GM12892 (cell line): ENCODE measurements at regions not wholly inside any gene's neighbourhood (a gene's known extent, or its start where the extent isn't known, plus 50 kb on each side); places are given as distances from the start of the nearest gene placed in this dataset.

ENCODE experiments used
- DNase-seq: peaks from one replicate; pipeline ENCODE4 v3.0.0; 2011; ENCODE audit not compliant: insufficient read length
- FAIRE-seq: peaks from 2 replicates; lab custom pipeline; 2011; peaks lifted over from hg19 to GRCh38; lab: Jason Lieb, UNC
- POLR2A ChIP-seq: IDR thresholded peaks from 2 replicates; pipeline ENCODE4 v1.6.1; 2011; ENCODE audit warnings: low read depth, low read length, control low read depth
- POLR2AphosphoS5 ChIP-seq: IDR thresholded peaks from 2 replicates; pipeline ENCODE4 v1.6.1; 2011; ENCODE audit warnings: low read depth, low read length, control low read depth
- TAF1 ChIP-seq: IDR thresholded peaks from 2 replicates; pipeline ENCODE4 v1.6.1; 2011; ENCODE audit warnings: low read depth, mild to moderate bottlenecking, control low read depth, low read length, borderline replicate concordance

DNA sequence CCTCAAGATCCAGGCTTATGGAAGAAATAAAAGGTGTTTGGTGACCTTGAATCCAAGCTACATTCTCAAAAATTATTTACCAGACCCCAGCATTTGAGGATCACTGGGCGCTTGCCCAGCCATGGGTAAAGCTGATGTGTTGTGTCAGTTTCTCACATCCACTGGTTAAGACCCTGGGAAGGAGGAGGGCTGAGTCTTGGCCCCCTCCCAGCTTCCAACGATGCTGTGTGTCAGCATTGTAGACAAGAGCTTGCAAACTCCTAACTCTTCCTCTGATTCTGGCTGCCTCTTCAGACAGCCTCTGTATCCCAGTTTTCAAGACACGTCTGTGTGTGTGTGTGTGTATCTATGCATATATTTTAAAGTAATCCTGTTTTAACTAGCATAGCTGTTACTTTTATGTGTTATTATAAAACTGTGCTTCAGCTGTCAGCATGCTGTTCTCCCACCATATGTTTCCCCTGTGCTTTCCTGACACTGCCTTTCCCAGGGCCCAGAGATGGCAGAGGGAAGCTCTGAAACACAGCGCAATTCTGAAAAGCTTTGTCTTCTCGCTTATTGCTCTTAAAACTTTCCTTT, 157.3 kb upstream of the LRRN1 start:
- no peak for TF ChIP-seq POLR2A
- no peak for TF ChIP-seq POLR2AphosphoS5
- no peak for TF ChIP-seq TAF1
- FAIRE-seq: no peak
- no peak for DNase-seq

DNA sequence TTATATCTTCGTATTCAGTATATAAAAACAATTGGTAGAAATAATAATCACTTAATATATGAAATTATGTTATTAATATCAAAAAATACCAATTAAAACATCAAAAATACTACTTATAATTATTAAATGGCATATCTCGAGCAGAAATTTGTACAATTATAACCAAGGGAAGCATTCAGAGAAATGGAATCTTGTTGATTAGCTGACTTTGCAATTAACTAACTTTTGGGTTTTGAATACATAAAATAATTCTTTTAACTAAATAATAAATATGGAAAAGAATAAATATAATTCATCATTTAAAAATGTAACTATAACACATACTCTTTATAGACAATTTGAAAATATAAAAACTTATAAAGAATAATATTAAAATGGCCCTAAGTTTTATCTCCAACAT, 160.2 kb upstream of the LRRN1 start:
- FAIRE-seq: no peak
- TF ChIP-seq POLR2A (no peak), POLR2AphosphoS5 (no peak), TAF1 (no peak)

DNA sequence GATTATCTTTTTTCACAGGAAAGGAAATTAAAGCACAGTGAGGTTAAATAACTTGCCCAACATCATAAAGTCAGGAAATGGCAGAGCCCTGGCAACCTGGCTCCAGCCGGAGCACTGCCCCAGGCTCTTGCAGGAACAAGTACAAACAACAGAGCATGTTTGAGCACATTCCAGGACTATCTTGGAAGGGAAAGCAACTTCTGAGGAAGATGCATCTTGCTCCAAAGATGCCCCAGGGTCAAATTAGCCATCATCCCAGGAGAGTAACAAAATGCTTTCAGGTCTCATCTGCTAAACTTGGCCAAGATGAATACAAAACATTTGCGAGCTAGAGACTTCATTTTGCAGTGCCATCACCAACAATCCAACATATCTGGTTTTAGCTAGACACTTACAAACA, 162.4 kb upstream of the LRRN1 start:
- FAIRE-seq: no peak
- no peak for DNase-seq
- TF ChIP-seq TAF1: no peak
- no peak for TF ChIP-seq POLR2A
- TF ChIP-seq POLR2AphosphoS5: no peak

More for the DNA sequence above, 160.2 kb upstream of the LRRN1 start:
- DNase-seq: no peak

DNA sequence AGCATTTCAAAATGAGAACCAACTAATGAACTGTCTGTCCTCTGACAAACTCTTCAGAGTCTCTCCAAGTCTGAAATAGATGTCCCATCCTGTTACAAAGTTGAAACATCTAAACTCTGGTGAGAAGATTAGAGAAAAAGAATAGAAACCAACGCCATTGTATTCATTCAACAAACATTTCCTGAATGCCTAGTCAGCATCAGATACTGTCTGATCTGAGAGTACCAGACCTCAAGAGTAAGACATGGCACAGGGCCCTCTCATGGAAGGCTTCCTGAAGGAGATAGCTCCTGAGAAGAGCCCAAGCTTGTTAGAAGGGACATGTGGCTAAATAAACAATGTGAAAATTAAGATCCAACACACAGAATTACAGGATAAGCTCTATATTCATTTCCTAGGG, 164.1 kb upstream of the LRRN1 start:
- DNase-seq: no peak
- no peak for FAIRE-seq

DNA sequence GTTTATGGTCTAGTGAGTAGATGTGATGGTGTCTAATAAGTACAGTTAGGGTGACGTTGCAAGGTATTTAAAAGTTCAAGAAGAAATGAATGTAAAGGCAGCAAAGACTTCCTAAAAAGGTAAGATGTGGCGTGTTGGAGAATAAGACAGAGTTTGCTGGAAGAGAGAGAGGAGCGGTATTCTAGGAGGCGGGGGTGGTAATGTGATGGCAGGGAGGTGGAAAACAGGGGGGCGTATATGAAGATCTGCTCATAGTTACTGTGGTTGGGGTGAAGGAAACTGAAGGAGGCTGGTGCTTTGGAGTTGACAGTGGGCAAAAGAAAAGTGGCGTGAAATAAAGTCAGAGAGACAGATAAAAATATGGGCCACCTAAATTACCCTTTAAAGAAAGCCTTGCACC, 164.9 kb upstream of the LRRN1 start:
- TF ChIP-seq TAF1 (no peak), POLR2AphosphoS5 (no peak), POLR2A (no peak)
- no peak for DNase-seq
- FAIRE-seq: no peak

More for the DNA sequence above, 164.1 kb upstream of the LRRN1 start:
- no peak for TF ChIP-seq POLR2A
- no peak for TF ChIP-seq POLR2AphosphoS5
- no peak for TF ChIP-seq TAF1

DNA sequence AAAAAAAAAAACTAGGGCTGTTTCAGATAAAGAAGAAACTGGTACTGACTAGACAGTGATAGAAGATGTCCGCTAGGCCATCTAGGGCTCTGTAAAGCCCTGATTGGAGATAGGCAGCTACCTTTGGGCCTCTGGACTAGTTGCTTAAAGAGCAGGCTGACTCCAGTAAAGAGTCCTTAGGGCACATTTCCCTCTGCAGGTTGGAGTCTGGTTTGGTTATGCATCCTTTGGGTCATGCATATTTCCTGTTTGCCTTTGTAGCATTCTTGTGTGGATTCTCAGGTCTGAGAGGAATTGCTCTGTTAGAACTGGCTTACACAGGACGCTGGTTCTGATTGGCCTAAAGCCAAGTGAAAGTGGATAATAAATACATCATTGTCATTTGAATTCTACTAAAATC, 165.5 kb upstream of the LRRN1 start:
- DNase-seq: no peak
- no peak for FAIRE-seq
- TF ChIP-seq POLR2A (no peak), POLR2AphosphoS5 (no peak), TAF1 (no peak)

DNA sequence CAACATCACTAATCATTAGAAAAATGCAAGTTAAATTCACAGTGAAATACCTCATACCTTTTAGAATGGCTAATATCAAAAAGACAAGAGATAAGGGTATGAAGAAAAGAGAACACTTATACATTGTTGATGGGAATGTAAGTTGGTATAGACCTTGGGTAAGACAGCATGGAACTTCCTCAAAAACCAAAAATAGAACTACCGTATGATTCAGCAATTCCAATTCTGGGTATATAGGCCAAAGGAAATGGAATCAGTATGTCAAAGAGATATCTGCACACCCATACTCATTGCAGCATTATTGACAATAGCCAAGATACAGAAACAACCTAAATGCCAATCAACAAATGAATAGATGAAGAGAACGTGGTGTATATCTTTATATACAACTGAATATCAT, 166.8 kb upstream of the LRRN1 start:
- TF ChIP-seq TAF1 (no peak), POLR2AphosphoS5 (no peak), POLR2A (no peak)
- FAIRE-seq (no peak), DNase-seq (no peak)

DNA sequence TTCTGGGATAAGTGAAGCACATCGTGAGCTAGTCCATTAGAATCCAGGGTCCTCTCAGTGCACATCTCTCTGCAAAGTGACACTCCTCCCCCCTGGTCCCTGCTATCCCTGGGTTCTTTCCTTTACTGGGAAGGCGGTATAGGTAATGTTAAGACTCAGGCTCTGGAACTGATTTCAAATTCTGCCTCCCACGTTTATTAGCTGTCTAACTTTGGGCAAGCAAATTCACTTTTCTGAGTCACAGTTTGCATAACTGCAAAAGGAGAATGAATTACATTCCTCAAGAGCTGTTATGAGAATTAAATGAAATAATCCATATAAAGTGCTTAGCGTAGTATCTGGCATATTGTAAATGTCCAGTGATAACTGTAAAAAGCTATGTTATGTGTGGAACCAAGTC, 168.1 kb upstream of the LRRN1 start:
- no peak for FAIRE-seq
- TF ChIP-seq TAF1 (no peak), POLR2A (no peak), POLR2AphosphoS5 (no peak)
- DNase-seq: no peak

DNA sequence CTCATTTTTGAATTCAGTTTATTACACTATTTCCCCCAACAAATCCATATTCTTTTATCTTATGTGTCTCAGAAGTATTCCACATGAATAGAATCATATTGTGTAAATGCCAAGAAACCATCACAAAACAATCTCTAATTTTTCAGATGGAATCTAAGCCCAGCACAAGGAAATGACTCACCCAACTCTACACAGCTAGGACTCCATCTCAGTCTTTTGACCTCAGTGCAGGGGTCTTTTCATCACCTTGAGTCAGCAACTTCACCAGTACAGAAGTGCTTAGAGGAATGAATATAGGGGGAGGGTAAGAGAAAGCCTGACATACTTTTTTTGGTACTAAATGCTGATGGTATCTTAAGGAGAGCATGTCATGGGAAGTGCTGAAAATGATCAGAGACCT, 169.3 kb upstream of the LRRN1 start:
- TF ChIP-seq POLR2A (no peak), POLR2AphosphoS5 (no peak), TAF1 (no peak)
- FAIRE-seq (no peak), DNase-seq (no peak)

DNA sequence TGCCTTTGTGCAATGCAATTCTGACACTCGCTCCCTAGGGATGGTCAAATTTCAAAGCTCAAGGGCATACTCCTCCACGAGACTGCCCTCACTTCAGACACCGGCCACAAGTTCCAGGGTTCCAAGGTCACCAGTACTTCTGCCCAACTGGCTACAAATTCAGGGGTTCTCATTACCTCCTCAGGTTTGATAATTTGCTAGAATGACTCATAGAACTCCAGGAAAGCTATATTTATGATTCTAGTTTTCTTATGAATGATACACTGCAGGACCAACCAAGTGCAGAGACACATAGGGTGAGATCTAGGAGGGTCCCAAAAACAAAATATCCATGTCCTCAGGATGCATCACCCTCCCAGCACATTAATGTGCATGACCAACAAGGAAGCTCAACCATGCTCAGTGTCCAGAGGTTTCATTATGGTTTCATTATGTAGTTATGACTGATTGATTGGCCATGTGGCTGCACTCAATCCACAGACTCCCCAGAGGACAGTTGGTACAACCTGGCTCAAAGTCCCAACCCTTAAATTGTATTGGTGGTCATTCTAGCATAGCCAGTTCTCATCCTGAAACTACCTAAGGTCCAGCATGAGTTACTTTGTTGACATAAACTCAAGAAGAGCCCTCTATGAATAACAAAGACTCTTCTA, 170.4 kb upstream of the LRRN1 start:
- no peak for DNase-seq
- TF ChIP-seq POLR2A: no peak
- FAIRE-seq: no peak

DNA sequence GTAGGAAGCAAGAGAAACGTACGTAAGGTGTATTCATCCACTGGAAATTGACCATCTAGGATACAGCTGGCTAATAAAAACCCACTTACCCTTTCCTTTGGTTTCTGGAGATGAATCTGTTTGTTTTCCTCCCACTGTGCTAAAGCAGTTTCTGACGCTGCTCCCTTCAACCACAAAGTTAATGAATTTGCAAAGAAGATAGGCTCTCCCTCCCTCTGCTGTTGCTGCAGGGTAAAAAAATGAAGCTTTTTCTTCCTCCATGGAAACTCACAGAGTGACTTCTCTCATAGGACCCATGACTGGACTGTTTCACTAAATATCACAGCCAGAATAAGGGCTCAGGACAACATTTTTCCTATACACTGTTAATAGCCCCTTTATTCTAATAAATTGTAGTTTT, 172.1 kb upstream of the LRRN1 start:
- no peak for FAIRE-seq
- DNase-seq: no peak
- TF ChIP-seq POLR2AphosphoS5: no peak
- no peak for TF ChIP-seq TAF1
- no peak for TF ChIP-seq POLR2A

DNA sequence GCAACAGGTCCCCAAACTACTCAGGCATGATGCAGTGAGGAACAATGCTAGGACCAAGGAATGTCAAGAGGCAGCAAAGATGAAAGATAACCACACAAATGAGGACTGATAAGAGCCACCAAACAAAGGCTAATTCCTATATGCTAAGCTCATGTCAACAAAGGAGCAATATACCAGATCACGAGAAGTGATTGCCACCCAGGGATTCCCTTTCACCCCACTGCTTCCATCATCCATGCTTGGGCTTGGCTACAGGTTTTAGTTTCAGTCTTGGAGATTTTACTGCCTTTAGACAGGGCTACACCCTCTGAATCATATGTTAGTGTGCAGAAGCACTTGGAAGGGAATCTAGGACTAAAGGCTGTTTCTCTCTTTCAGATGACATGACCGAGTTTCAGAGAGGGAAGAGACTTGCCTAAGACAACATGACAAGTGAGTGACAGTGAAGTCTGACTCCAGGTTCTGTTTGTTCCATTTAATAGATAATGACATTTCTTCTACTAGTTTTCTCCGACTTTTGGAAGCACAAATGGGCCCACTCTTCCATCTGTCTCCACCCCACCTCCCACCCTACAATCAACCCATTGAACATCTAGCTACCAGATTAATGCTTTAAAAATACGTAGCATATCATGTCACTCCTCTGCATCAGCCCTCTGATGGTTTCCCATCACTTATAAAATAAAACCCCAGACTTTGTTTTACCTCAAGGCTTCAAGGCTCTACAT, 173.5 kb upstream of the LRRN1 start:
- TF ChIP-seq TAF1 (no peak), POLR2A (no peak), POLR2AphosphoS5 (no peak)
- no peak for FAIRE-seq
- no peak for DNase-seq
